ENCODE measurements at regions not wholly inside any gene's neighbourhood (a gene's known extent, or its start where the extent isn't known, plus 50 kb on each side); places are given as distances from the start of the nearest gene placed in this dataset.

GRCh38 chr10:3987143-3987974 is 202.3 kb upstream of the KLF6 start:
- no peak for DNase-seq (ENCODE audit: low read depth)

- DNase-seq (ENCODE audit: low read depth) = no peak
Measured at GRCh38 chr10:3986493-3987142, 201.6 kb upstream of the KLF6 start.

GRCh38 chr10:3982746-3983442 is 197.9 kb upstream of the KLF6 start:
- no peak for DNase-seq (ENCODE audit: low read depth)

- no peak for DNase-seq (ENCODE audit: low read depth)
Measured at GRCh38 chr10:3981300-3981699, 196.3 kb upstream of the KLF6 start.

- DNase-seq (ENCODE audit: low read depth) = no peak
Measured at GRCh38 chr10:3980660-3981059, 195.7 kb upstream of the KLF6 start.

GRCh38 chr10:3980144-3980543 is 195.1 kb upstream of the KLF6 start:
- DNase-seq (ENCODE audit: low read depth) = no peak

GRCh38 chr10:3978761-3979160 is 193.8 kb upstream of the KLF6 start:
- no peak for DNase-seq (ENCODE audit: low read depth)

- no peak for DNase-seq (ENCODE audit: low read depth)
Measured at GRCh38 chr10:3978174-3978573, 193.2 kb upstream of the KLF6 start.

GRCh38 chr10:3977761-3978160 is 192.8 kb upstream of the KLF6 start:
- no peak for DNase-seq (ENCODE audit: low read depth)

- DNase-seq (ENCODE audit: low read depth) = no peak
Measured at GRCh38 chr10:3976718-3977117, 191.7 kb upstream of the KLF6 start.

- DNase-seq (ENCODE audit: low read depth) = no peak
Measured at GRCh38 chr10:3976171-3976570, 191.2 kb upstream of the KLF6 start.

- no peak for DNase-seq (ENCODE audit: low read depth)
Measured at GRCh38 chr10:3975016-3975415, 190.0 kb upstream of the KLF6 start.

- DNase-seq (ENCODE audit: low read depth) = peak; percentile 18
Measured at GRCh38 chr10:3972460-3973301, 187.7 kb upstream of the KLF6 start.

GRCh38 chr10:3971713-3972112 is 186.7 kb upstream of the KLF6 start:
- no peak for DNase-seq (ENCODE audit: low read depth)

GRCh38 chr10:3969876-3970666 is 185.1 kb upstream of the KLF6 start:
- DNase-seq (ENCODE audit: low read depth) = no peak

- no peak for DNase-seq (ENCODE audit: low read depth)
Measured at GRCh38 chr10:3968727-3969126, 183.7 kb upstream of the KLF6 start.

- no peak for DNase-seq (ENCODE audit: low read depth)
Measured at GRCh38 chr10:3964516-3964915, 179.5 kb upstream of the KLF6 start.

GRCh38 chr10:3963191-3963673 is 178.2 kb upstream of the KLF6 start:
- no peak for DNase-seq (ENCODE audit: low read depth)

- DNase-seq (ENCODE audit: low read depth) = no peak
Measured at GRCh38 chr10:3961082-3961481, 176.1 kb upstream of the KLF6 start.

- no peak for DNase-seq (ENCODE audit: low read depth)
Measured at GRCh38 chr10:3960496-3960895, 175.5 kb upstream of the KLF6 start.

Data from activated T-cell treated with anti-CD3 and anti-CD28 coated beads for 48 hours (primary cell).